ENCODE measurements at regions not wholly inside any gene's neighbourhood (a gene's known extent, or its start where the extent isn't known, plus 50 kb on each side); places are given as distances from the start of the nearest gene placed in this dataset.

DNA sequence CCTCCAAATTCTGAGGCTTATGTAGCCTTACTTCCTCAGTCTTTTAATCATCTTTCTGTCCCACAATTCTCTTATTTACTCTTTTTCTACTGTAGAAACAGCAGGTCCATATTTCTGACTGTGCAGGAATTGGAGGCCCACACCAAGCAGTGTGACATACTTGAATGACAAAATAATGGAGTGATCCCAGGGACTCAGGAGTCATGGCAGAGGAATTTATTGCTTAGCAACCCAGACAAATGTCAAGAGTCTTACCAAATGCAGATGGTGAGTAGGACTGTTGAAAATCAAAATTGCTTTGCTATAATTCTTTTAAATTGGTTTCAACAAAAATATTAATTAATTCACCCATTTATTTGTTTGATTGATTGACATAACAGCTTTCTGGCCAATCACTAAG is 59.9 kb downstream of the HTR1B start:
- peak; percentile 28 for DNase-seq (ENCODE audit: low read depth)

- no peak for DNase-seq (ENCODE audit: low read depth)
Measured at GRCh38 chr6:77401231-77401630, 62.1 kb downstream of the HTR1B start.

DNA sequence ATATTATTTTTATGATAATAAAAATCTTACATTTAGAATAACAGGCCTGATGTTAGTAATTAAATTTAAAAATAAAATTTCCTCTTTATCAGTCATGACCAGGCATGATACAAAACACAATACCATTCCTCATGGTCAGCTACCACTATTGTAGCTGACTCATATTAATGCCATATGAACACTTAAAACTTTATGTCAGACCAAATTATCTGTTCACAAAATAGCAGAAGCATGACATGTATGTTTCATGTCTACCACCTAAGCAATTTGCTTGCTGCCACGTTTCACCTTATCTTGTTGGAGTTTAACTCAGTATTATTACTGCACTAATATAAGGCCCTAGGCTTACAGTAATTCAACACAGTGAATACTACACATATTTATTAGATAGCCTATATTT is 65.7 kb downstream of the HTR1B start:
- DNase-seq (ENCODE audit: low read depth) = no peak

DNA sequence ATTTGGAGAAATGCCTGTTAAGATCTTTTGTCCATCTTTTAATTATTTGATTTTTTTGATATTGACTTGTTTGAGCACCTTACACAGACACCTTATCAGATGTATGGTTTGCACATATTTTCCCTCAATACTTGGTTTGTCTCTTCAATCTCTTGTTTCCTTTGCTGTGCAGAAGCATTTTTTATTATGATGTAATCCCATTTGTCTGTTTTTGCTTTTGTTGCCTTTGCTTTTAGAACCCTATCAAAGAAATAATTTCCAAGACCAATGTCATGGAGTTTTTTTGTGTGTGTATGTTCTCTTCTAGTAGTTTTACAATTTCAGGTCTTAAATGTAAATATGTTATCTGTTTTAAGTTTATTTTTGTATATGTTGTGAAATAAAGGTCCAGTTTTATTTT is 73.9 kb downstream of the HTR1B start:
- DNase-seq (ENCODE audit: low read depth) = no peak

- DNase-seq (ENCODE audit: low read depth) = no peak
Measured at GRCh38 chr6:77383026-77383425, 80.3 kb downstream of the HTR1B start.

DNA sequence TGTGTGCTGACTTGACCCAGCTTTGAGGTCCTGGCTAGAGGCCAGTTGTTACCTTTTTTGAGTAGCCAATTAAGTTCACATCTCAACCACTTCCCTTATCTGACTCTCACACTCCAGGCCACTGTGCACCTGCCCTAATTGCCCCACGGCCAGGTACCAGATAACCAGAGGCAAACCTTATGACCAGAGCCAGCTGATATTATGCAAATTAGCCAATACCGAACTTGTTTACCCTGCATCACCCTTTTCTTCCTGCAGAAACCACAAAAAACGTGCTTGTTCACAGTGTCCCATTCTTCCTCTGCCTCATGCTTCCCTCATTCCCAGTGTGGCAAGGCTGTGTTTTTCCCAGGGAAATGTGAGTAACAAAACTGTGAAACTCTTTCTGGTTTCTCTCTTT is 89.3 kb downstream of the HTR1B start:
- DNase-seq (ENCODE audit: low read depth) = no peak

DNA sequence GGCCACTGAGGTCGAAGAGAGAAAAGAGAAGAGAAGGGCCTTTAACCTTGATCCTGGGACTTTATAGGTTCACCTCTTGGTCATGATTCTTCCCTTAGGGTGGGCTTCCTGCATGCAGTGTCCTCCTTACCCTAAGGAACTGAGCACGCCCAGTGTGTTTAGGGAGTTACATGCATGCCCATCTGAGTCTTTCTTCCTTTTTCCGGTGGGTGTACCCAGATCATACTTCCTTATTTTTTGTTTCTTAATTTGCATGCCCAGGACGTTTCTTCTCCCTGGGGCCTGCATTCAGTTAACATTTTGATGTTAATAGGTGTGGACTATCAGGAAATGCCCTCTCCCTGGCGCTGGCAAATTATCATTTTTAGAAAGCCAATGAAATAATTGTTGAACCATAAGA is 91.5 kb downstream of the HTR1B start:
- no peak for DNase-seq (ENCODE audit: low read depth)

DNA sequence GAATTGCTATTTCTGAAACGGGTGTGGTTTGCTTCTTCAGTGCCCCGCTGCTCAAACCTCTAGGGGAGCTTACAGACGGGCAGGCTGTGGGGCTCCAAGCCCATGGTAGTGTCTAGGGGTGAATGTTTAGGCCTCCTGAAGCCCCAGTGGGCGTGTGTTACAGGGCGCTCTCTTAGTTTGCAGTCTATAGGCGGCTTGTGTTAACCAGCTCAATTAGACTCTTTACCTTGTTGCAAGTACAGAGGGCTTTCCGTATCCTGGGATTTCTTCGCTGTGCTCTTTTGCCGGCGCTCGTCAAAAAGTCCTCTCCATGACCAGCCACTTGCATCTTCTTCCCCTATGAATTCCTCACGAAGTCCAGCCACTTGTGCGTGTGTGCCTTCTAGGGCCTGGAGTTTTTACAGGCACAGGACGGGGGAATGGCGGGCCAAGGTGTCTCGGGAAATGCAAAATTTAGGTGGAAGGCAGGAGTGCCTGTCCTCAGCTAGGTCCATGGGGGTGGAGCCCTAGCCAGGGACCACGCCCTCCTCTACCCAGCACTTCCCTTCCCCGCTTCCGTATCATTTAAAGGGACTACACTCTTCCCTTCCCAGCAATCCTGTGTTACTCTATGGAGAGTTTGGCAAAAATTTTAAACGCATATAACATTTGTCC is 94.5 kb downstream of the HTR1B start:
- DNase-seq (ENCODE audit: low read depth) = peak; percentile 19

- no peak for DNase-seq (ENCODE audit: low read depth)
Measured at GRCh38 chr6:77366798-77367197, 96.5 kb downstream of the HTR1B start.

DNA sequence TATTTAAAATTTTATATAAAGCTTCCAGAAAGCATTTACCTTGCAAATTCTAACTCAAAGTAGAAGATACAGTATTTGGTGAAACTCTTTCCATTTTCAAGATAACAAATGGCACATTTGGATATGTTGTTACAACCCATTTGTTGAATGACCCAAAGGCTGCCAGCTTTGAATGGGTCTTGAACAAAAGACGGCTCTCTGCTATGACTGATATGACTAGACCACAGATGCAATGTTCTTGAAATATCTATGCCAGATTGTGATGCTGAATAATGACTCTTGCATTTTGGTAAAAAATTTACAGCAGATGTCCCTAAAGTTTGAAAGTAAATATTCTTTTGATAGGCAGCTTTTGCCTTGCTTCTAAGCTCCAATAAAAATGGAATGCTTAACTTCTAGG is 99.6 kb downstream of the HTR1B start:
- DNase-seq (ENCODE audit: low read depth) = no peak

DNA sequence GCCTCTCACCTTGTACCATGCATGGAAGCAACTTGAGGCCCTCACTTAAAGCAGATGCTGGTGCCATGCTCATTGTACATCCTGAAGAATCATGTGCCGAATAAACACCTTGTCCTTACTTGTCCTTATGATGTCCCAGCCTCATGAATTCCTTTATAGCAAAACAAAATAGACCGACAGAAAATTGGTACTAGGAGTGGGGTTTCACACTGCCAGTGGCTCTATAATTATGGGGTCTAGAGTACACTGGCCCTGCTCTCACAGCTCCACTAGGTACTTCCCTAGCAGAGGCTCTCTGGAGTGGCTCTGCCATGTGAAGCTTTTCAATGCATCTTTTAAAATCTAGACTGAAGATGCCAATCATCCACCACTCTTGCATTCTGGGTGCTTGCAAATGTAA is 101.2 kb downstream of the HTR1B start:
- DNase-seq (ENCODE audit: low read depth) = no peak

DNA sequence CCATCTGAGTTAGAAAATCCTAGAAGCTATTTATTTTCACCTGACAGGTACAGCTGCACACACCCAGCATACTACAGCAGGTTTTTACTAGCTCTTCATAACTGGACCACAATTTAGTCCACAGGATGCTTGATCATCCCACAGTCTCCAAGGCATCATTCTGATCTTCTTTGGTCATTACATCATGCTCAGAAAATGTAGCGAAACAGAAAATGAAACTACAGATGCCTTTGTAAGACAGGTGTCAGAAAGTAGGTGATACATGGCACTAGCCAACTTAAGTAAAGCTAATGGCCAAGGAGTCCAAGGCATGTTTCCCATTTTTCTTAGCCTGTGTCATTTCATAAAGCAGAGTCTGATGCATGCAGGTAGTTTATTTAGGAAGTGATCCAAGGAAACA is 102.3 kb downstream of the HTR1B start:
- DNase-seq (ENCODE audit: low read depth) = no peak

GRCh38 chr6:77356821-77357220 is 106.5 kb downstream of the HTR1B start:
- DNase-seq (ENCODE audit: low read depth) = no peak

- no peak for DNase-seq (ENCODE audit: low read depth)
Measured at GRCh38 chr6:77354581-77354980, 108.7 kb downstream of the HTR1B start.

DNA sequence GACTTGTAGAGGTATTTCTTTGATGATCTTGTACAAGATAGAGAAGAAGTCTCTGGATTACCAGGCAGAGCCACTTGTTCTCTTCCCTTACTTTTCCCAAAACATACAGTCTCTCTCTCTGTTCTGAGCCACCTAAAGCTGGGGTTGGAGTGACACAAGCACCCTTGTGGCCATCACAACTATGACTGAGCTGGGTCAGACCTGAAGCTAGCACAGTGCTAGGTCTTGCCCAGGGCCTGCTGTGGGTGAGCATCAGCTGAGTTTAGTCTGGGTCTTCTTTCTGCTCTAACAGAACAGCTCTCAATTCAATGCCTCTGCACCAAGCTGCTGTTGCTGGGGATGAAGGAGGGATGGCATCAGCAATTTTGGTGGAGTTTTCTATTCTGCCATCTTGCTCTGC is 110.2 kb downstream of the HTR1B start:
- no peak for DNase-seq (ENCODE audit: low read depth)

DNA sequence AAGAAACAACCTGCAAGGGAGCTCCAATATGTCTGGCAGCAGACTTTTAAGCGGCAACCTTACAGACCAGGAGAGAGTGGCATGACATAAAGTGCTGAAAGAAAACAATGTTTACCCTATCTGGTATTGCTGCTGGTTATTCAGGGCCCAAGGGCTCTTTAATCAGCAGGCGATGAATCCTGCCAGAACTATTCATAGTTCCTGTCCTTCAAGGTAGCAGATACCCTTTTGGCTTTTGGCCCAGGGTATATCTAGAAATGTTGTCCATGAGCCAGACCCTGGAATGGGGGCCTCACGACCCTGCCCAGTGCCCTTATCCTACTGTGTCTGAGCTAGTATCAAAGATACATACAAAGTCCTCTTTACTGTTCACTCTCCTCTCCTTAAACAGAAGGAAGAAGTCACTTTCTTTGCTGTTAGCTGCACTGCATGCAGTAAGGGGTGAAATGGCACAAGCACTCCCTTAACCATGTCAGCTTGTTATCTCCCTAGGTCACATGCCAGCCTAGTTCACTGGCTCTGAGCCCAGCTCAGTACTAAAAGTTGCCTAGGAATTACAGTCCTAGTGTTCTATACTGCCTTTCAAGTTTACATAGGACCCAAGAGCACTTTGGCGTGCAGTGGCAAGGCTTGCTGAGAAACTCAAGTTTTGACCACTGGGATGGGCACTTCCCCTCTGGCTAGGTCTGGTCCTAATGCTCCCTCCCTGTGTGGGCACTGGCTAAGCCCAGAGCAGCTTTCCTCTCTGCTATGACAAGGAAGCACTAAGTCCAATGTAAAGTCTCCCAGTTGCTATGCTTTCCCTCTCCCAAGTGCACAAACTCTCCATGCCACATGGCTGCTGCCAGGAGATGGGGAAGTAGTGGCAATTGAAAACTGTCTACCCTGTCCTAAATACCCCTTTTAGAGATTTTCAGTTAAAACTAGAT is 122.0 kb downstream of the HTR1B start:
- DNase-seq (ENCODE audit: low read depth) = no peak

DNA sequence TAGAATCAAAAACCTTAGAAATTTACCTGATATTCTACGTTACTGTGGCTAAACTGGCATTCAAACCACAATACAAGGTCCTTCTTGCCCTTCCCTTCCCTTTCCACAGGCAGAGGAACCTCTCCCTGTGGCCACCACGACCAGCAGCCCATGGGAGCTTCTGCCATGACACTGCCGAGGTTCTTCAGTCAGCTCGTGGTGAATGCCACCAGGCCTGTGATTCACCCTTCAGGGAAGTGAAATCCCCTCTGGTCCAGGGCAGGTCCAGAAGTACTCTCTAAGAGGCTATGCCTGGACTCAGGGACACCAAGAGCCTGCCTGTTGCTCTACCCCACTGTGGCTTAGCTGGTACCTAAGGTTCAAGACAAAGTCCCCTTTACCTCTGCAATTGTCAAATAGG is 123.0 kb downstream of the HTR1B start:
- DNase-seq (ENCODE audit: low read depth) = no peak

- no peak for DNase-seq (ENCODE audit: low read depth)
Measured at GRCh38 chr6:77339926-77340325, 123.4 kb downstream of the HTR1B start.

DNA sequence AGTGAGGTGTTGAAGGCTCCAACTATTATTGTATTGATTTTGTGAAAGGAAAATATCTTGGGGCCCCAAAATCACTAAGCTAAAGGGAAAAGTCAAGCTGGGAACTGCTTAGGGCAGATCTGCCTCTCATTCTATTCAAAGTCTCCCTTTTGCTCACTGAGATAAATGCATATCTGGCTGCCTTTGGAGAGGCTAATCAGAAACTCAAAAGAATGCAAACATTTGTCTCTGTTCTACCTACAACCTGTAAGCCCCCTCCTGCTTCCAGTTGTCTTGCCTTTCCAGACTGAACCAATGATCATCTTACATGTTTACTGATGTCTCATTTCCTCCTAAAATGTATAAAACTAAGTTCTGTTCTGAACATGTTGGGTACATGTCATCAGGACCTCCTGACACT is 125.9 kb downstream of the HTR1B start:
- DNase-seq (ENCODE audit: low read depth) = no peak

DNA sequence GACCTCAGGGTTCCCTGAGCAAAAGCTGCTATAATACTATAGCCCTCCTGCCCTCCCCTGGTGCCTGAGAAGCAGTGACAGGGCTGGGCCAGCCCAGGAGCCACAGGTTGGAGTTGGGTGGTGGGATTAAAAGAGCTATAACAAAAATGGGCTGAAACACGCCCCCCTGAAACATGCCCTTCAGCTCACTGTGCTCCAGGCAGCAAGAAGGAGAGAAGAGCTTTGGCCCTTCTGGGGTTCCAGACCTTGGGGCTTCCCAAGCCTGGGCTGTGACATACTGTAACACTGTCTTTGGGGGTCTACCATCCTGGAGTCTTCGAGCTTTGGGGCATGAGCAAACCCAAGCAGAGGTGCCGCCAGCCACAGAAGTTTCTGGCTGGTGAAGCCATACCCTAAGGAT is 129.2 kb downstream of the HTR1B start:
- no peak for DNase-seq (ENCODE audit: low read depth)

DNA sequence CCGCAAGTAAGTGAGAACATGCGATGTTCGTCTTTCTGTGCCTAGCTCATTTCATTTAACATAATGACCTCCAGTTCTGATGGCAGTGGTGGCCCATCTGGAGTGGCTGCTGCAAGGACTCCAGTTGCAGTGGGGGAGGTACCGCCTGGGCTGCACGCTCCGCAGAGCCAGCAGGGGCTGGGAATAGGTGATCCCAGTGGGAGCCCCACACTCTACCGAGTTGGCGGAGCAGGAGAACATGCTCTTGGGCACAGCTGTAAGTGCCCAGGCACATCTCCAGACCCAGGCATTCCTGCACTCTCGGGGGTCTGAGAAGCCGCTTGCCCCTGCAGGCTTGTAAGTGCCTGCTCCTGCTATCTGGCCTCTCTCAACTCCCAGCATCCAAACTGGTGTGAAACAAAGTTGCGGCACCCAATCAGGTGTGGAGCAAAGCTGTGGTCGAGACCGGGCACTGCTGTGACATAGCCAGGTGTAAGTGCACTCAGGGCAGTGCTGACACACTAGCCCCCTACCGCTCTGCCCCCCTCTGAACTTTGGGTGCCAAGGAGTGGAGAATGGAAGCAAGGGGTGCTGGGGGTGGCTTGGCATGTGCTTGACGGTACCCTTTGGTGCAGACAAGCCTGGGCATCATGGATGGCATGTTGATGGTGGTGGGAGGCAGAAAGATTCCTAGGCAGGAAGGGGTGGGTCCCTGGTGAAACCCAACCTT is 130.2 kb downstream of the HTR1B start:
- no peak for DNase-seq (ENCODE audit: low read depth)

DNA sequence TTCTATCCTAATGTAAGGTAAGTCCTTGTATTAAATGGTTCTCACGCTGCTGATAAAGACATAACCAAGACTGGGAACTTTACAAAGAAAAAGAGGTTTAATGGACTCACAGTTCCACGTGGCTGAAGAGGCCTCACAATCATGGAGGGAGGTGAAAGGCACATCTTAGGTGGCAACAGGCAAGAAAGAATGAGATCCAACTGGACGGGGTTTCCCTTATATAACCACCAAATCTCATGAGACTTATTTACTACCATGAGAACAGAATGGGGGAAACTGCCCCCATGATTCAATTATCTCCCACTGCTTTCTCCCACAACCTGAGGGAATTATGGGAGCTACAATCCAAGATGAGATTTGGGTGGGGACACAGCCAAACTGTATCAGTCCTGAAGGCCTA is 136.6 kb downstream of the HTR1B start:
- DNase-seq (ENCODE audit: low read depth) = no peak

DNA sequence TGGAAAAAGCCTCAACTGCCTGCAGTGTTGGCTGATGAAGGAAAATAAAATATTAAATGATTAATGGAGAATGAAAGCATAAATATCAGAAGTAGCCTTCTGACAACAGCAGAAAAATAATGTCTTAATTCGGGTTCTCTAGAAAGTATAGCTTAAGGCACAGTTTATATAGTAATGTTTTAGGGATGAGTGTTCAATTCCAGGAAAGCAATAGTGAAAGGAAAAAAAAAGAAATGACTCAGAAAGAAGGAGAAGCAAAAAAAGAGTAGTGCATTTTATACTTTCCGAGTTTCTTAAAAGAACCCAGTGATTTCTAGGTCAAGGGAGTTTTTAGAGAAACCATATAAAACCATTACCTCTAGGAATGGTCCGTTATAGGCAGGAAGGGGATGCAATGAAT is 137.3 kb downstream of the HTR1B start:
- no peak for DNase-seq (ENCODE audit: low read depth)
